Tibial nerve (tissue), 4 donors: ENCODE measurements at regions not wholly inside any gene's neighbourhood (a gene's known extent, or its start where the extent isn't known, plus 50 kb on each side); places are given as distances from the start of the nearest gene placed in this dataset.

Experiments used
- EP300 ChIP-seq, 2 donors: sonication (generic); formaldehyde crosslinking; IDR thresholded peaks; one replicate each; pipeline ENCODE4 v1.6.1; 2017; ENCODE audit warnings: antibody characterized with exemption in 2 of 2, mild to moderate bottlenecking in 1 of 2
- POLR2A ChIP-seq, 2 donors: fragments of 450-650 bp; IDR thresholded peaks; one replicate each; pipeline ENCODE4 v1.6.1; 2017; ENCODE audit warnings: antibody characterized with exemption in 2 of 2, mild to moderate bottlenecking in 2 of 2, moderate library complexity in 2 of 2
- TF ChIP-seq, protein P1 (sequence below), 5 experiments: fragments of 200-600 bp in 3 of 5; fragments of 450-650 bp in 2 of 5; sonication (generic) in 3 of 5; IDR thresholded peaks; one replicate each; pipeline ENCODE4 v1.5.1; 2016 to 2019; ENCODE audit warnings: antibody characterized with exemption in 5 of 5, mild to moderate bottlenecking in 3 of 5, moderate library complexity in 2 of 5

GRCh38 chr20:60700728-60701127 lies 551.3 kb upstream of the CDH4 start:
- TF ChIP-seq, protein P1, sequence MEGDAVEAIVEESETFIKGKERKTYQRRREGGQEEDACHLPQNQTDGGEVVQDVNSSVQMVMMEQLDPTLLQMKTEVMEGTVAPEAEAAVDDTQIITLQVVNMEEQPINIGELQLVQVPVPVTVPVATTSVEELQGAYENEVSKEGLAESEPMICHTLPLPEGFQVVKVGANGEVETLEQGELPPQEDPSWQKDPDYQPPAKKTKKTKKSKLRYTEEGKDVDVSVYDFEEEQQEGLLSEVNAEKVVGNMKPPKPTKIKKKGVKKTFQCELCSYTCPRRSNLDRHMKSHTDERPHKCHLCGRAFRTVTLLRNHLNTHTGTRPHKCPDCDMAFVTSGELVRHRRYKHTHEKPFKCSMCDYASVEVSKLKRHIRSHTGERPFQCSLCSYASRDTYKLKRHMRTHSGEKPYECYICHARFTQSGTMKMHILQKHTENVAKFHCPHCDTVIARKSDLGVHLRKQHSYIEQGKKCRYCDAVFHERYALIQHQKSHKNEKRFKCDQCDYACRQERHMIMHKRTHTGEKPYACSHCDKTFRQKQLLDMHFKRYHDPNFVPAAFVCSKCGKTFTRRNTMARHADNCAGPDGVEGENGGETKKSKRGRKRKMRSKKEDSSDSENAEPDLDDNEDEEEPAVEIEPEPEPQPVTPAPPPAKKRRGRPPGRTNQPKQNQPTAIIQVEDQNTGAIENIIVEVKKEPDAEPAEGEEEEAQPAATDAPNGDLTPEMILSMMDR (IDR thresholded peaks at IDR 0.05), result no peak
- TF ChIP-seq POLR2A (IDR thresholded peaks at IDR 0.05), result no peak
- TF ChIP-seq EP300 (IDR thresholded peaks at IDR 0.05), result no peak
